ENCODE measurements at regions not wholly inside any gene's neighbourhood (a gene's known extent, or its start where the extent isn't known, plus 50 kb on each side); places are given as distances from the start of the nearest gene placed in this dataset.
"Not testable (repeated sequence)": the region's sequence is repeated elsewhere in the genome, so short reads cannot be mapped to it uniquely, and the experiment has no call there.

- no peak for DNase-seq (ENCODE audit: extremely low read depth in 1 of 2, low read depth in 1 of 2)
These were observed 1378.1 kb downstream of the EFNA5 start for GRCh38 chr5:106292654-106293053.

DNA sequence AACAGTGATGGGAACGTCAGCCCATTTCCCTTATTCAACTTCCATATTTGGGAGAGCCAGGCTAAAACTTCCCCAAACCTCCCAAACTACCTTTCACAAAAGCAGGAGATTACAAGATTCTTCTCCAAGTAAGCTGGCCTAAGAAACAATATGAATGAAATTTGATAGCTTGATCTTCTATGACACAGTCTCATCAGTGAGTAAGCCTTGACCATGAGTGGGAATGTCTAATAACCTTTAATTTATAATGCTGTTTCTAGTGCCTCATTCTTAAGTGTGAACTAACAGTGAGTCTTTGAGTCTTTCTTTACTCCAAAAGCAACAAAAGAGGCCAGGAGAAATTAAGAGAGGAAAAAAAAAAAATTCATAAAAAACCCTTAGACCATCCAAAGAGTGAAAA, 1379.9 kb downstream of the EFNA5 start:
- no peak for DNase-seq (ENCODE audit: extremely low read depth in 1 of 2, low read depth in 1 of 2)

GRCh38 chr5:106288979-106289378, 1381.8 kb downstream of the EFNA5 start:
- DNase-seq (ENCODE audit: extremely low read depth in 1 of 2, low read depth in 1 of 2): no peak

DNA sequence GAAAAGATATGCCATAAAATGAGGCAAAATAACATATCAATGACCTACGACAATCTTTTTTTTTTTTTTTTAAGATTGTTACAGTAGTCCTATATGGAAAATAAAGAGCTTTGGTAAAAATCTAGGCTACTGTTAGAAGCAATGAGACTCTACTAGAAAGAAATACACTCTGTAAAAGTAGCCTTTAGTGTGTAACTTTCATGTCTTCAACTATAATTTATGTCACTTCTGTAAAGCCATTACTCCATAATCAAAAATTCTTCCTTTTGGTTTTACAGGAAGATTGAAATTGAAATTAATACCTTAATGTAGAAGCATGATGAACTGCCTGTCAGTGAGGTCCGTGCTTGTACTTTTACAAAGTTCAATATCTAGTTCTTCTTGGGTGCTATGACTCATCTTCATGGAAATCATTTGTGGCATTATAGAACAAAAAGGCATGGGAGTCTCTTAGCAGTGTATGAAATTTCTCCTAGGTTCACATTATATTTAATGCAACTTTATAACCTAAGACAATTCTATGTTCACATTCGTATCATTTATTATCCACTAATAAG, 1393.1 kb downstream of the EFNA5 start:
- DNase-seq (ENCODE audit: extremely low read depth in 1 of 2, low read depth in 1 of 2): no peak

DNA sequence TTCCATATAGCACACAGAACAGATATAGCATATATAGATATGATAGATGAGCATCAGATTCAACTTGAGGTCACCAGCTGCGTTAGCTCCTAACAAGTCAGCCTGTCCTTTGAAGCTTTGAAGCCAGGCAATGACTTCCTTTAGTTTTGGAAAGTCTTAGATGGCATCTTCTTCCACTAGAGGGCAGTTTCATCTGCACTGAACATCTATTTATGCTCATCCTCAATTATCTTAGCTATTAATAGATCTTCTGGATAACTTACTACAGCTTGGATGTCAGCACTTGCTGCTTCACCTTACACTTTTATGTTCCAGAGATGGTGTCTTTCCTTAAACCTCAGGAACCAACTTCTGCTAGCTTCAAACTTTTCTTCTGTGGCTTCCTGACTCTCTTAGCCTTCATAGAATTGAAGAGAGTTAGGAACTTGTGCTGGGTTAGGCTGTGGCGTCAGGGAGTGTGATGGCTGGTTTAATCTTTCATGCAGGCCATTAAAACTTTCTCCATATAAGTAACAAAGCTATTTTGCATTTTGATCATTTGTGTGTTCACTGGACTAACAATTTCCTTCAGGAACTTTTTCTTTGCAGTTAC, 1401.4 kb downstream of the EFNA5 start:
- no peak for DNase-seq (ENCODE audit: extremely low read depth in 1 of 2, low read depth in 1 of 2)

DNA sequence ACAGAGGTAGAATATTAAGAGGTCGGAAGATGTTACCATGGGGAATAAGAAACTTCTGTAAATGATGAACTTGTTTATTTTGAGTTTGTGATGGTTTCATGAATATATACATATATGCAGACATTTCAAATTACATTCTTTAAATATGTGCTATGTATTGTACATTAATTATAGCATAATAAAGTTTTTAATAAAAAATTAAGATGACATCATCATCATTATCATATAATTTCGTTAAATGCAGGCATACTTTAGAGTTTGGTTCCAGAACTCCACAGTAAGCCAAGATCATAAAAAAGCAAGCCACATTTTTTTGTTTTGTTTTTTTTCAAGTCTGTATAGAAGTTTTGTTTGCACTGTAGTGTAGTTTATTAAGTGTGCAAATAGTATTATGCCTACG, 1403.5 kb downstream of the EFNA5 start:
- no peak for DNase-seq (ENCODE audit: extremely low read depth in 1 of 2, low read depth in 1 of 2)

- no peak for DNase-seq (ENCODE audit: extremely low read depth in 1 of 2, low read depth in 1 of 2)
These were observed 1408.3 kb downstream of the EFNA5 start for GRCh38 chr5:106262395-106262794.

GRCh38 chr5:106259431-106260090, 1411.2 kb downstream of the EFNA5 start:
- not testable (repeated sequence) for DNase-seq (ENCODE audit: extremely low read depth in 1 of 2, low read depth in 1 of 2)

DNA sequence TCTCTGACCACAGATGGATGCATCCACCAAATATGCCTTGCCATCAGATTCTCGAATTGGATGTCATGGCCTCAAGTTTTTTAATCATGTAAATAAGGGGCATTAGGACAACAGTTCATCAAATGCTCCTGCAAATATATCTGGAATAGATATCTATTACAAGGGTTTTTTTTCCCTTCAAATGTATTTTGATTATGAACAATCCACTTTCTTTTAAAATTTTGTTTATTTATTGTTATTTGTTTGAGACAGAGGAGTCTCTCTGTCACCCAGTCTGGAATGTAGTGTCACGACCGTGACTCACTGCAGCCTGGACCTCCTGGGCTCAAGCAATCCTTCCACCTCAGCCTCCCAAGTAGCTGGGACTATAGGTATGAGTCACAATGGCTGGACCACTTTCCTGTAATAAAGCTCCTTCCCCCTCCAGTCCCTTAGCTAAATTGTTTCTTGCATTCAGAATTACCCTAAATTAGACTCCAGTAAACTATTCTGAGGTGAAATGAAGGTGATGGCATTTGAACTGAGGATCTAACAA, 1412.1 kb downstream of the EFNA5 start:
- no peak for DNase-seq (ENCODE audit: extremely low read depth in 1 of 2, low read depth in 1 of 2)

DNA sequence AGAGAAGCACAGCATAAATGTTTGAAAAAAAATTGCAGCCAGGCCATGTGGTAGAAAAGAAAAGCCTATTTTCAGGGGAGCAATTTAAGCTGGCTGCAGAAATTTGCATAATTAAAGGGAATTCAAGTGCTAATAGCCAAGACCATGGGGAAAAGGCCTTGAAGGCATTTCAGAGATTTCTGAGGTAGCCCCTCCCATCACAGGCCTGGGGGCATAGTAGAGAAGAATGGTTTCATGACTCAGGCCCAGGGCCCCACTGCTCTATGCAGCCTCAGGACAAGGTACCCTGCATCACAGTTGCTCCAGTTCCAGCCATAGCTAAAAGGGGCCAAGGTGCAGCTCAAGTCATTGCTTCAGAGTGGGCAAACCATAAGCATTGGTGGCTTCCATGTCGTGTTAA, 1416.0 kb downstream of the EFNA5 start:
- DNase-seq (ENCODE audit: extremely low read depth in 1 of 2, low read depth in 1 of 2): no peak

DNA sequence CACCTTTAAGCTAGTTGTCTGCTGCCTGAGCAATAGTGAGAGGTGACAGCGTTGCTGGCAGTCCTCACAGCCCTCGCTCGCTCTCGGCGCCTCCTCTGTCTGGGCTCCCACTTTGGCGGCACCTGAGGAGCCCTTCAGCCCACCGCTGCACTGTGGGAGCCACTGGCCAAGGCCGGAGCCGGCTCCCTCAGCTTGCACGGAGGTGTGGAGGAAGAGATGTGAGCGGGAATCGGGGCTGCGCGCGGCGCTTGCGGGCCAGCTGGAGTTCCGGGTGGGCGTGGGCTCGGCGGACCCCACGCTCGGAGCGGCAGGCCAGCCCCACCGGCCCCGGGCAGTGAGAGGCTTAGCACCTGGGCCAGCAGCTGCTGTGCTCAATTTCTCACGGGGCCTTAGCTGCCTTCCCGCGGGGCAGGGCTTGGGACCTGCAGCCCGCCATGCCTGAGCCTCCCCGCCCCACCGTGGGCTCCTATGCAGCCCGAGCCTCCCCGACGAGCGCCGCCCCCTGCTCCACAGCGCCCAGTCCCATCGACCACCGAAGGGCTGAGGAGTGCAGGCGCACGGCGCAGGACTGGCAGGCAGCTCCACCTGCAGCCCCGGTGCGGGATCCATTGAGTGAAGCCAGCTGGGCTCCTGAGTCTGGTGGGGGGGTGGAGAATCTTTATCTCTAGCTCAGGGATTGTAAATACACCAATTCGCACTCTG, 1424.5 kb downstream of the EFNA5 start:
- not testable (repeated sequence) for DNase-seq (ENCODE audit: extremely low read depth in 1 of 2, low read depth in 1 of 2)

GRCh38 chr5:106241409-106241808, 1429.3 kb downstream of the EFNA5 start:
- no peak for DNase-seq (ENCODE audit: extremely low read depth in 1 of 2, low read depth in 1 of 2)

- DNase-seq (ENCODE audit: extremely low read depth in 1 of 2, low read depth in 1 of 2): no peak
These were observed 1464.7 kb downstream of the EFNA5 start for GRCh38 chr5:106205916-106206571.

- DNase-seq (ENCODE audit: extremely low read depth in 1 of 2, low read depth in 1 of 2): no peak
These were observed 1468.7 kb downstream of the EFNA5 start for GRCh38 chr5:106202035-106202434.

DNA sequence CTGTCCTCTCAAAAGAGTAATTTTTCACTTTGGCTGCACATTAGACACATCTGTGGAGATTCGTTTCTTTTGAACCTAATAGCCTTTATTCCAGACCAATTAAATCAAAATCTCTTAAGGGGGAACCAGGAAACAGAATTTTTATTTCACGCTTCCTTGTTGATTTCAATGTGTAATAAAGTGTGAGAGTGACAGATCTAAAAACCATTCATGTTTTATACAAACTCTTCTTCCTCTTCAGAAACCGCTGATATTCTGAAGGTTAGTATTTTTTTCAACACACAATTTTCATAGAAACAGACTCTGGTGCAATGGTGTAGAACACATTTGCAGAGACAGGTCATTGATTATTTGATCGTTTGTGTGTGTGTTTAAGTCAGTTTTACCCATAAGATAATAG, 1469.8 kb downstream of the EFNA5 start:
- no peak for DNase-seq (ENCODE audit: extremely low read depth in 1 of 2, low read depth in 1 of 2)

GRCh38 chr5:106195679-106196474, 1474.9 kb downstream of the EFNA5 start:
- no peak for DNase-seq (ENCODE audit: extremely low read depth in 1 of 2, low read depth in 1 of 2)

GRCh38 chr5:106189121-106189809, 1481.5 kb downstream of the EFNA5 start:
- DNase-seq (ENCODE audit: extremely low read depth in 1 of 2, low read depth in 1 of 2): no peak

DNA sequence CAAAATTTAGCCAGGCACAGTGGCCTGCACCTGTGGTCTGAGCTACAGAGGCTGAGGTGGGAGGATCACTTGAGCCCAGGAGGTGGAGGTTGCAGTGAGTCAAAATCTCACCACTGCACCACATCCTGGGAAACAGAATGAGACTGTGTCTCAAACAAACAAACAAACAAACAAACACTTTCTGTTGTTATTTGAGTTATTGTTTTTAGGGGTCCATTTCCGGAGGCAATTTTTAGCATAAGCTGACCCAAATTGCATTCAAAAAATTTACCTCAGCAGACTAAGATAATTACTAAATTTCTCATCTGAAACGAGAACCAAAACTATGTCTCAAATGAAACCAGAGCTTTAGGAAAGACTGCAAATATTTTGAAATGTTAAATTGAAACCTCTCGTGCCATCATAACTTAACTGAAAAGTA, 1485.1 kb downstream of the EFNA5 start:
- no peak for DNase-seq (ENCODE audit: extremely low read depth in 1 of 2, low read depth in 1 of 2)

- DNase-seq (ENCODE audit: extremely low read depth in 1 of 2, low read depth in 1 of 2): no peak
These were observed 1495.8 kb downstream of the EFNA5 start for GRCh38 chr5:106174903-106175302.
